NCI-H146 treated with DMSO at 0.1 percent for 48 hours (cell line): ENCODE measurements at regions not wholly inside any gene's neighbourhood (a gene's known extent, or its start where the extent isn't known, plus 50 kb on each side); places are given as distances from the start of the nearest gene placed in this dataset.
"Not testable (repeated sequence)": the region's sequence is repeated elsewhere in the genome, so short reads cannot be mapped to it uniquely, and the experiment has no call there.

Experiments
- DNase-seq: peaks from one replicate; lab custom pipeline; 2025; ENCODE audit not compliant: unreplicated experiment; lab: John Stamatoyannopoulos, UW

DNA sequence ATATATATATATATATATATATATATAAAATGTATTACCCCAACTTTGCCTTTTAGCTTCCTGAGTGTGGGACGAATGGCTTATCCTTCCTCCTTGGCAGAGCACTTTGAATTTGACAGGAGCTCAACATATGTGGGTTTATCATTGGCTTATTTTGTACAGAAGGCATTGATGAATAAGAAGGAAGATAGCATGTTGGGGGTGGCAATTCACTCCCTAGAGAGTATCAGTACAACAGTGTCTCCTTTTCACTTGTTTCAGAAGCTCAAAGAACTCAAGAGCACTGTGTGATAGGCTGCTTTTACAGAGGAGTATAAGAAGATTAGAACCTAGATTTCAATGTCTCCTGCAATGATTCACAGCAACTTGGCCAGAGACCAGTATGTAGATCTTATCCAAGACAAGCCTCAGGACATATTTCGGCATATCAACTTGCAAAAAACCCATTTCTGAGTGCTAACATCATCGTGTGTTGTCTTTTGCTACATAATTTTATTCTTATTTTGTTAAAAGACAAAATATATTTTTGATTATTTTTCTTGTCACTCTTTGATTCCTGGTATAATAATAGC lies 345.8 kb downstream of the SOCS6 start:
- DNase-seq = no peak

DNA sequence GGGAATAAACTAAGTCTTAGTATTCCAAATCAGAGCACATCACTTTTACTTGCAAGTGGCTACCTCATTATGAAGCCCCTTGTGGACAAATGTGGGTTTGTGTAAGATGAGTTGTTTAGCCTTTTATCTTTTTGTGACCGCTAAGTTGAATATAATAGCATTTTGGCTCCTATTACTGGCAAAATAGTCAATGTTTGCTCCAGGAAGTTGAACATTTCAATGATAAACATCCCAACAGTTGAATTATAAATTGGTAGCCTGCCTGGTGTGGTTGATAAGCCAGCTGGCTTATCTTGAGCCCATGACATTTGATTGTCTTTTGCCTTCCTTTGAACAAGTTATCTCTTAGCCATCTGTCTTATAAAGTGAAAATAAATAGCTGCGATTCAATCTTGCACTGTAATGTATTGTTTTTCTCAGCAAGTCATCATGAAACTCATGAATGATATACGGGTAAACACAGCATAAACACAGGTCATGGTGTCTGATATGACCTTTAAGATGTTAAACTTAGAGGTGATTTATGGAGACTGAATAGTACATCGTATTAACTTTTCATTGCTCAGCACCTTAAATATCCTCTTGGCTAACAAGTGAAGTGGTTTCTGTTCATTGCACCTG lies 338.4 kb downstream of the SOCS6 start:
- peak; percentile 69 for DNase-seq

DNA sequence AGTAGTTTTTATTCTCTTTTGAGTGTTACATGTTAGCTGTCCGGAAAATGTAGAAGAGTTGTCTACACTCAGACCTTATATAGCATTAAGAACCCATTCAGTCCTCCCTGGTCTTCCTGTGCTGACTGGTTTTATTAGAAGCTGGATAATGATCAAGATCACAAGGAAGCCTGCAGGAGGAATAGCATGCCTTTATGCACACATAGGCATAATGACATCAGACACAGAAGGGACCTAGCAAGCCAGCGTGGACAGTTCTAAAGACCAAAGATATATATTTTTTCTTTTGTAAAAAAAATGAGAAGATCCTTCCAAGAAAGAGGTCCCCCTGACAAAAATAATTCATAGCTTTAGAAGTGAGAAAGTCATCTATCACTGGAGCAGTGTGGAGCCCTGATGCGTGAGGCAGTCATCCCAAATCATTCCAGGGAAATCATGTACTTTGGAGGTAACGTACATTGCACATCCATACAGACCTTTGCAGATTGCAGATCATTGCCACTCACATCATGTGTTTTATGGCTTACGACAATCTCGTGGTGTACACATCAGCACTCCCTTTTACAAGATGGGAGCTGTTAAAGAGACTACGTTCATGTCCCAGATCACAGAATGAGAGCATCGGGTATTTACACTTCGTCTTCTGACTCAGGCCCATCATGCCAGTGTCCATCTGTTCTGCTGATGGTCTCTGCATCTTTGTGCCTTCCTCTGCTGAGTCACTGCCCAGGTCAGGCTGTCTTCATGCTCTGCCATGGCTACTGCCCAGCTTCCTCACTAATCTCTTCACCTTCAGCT lies 334.0 kb downstream of the SOCS6 start:
- DNase-seq = no peak

DNA sequence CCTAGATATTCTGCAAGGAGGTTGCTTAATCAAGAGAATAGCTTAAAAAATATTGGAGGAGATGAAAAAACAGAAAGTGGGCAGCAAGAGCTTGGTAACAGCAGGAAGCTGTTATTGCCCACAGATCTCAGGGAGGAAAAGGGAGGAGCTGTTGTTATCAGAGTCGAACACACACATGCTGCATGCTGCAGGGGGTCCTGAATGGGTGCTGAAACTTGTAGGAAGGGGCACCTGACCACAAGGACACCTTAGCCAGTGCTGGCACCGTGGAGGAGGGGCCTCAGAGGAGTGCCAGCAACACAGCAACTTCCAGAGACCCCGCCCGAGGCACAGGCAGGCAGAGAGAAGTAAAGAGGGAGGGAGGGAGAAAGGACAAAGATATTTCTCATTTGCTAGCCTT lies 332.9 kb downstream of the SOCS6 start:
- DNase-seq = peak; percentile 66

DNA sequence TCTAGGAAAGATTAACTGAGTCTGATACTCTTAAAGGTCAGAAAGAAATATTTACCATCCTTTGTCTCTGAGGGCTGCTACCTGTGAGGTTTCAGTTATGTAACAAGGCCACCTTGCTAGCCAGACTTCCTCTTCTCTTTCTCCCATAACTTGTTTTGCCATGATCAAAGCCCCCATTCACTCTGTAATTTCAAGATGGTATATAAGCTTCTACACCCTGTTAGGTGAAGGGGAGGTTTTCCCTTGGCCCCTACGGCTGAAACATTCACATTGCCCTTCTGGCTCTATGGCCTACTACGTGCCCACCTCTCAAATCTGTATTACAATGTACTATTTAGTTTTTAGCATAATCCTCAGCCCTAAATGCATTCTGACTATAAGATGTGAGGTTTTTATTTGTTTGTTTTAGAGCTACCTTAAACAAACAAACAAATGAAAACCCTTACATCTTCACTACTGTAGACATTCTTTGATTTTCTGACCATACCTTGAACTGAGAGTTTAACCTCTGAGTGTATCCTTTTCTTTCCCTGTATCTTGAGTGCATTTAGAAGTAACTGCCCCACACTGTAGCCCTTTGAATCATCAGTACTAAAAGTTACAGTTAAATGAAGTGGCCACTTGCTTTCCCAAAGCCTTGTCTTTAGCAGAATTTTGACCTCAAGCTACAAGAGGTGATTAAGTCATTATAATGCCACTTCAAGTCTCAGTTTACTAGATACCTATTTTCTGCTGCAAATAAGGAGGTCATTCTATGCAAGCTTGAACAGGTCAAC lies 332.2 kb downstream of the SOCS6 start:
- DNase-seq = no peak

DNA sequence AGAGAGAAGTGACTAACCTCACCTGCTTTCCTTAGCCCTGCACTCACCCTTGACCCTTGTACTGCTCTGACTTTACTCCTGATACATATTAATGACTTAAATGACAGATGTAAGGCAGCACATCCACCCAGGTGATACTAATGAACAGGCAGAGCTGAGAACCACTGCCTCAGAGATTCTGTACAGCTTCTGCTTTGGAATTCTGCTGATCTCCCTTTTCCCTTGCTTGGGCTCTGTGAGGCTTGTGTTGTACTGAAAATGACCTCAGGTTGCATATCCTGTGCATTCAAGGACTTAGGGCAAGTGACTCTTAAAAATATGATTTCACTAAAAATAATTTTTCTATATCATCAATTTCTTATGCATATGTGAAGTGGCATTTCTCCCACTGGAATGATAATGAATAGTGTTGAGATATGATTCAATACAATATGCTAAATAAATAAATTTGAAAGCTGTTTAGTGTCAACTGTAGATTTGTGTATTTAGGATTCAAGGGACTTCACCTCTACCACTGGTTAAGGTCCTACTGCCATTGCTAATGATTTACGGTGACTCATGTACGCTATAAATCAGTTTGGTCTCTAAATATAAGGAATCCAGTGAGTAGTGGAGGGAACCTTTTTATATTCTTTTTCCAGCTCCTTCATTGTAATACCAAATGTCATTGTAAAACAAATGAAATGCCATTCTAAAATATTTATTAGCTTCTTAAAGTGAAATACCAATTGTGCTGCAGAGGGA lies 328.3 kb downstream of the SOCS6 start:
- DNase-seq = no peak

DNA sequence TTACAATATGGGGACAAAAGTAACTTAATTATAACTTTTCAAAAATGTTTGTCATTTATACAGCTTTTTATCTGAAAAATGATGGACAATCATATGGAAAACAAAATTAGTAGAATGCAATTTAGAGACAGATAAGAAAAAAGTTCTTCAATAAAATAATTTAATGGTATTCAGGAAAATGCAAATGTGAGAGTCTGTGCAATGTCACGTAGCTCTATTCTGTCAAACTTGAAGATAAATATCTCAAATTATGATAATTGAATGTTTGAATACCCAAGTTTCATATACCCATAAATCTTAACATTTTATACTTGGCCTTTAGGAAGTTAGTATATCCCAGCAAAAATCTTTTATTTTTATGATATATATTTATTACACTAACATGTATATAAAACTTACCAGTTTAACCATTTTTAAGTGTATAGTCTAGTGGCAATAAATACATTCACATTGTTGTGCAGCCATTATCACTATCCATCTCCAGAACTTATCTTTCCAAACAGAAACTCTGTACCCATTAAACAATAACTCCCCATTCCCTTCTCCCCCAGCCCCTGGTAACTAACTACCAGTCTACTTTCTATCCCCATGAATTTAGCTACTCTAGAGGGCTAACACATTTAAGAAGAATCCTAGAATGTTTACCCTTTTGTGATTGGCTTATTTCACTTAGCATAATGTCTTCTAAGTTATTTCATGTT lies 311.5 kb downstream of the SOCS6 start:
- no peak for DNase-seq

DNA sequence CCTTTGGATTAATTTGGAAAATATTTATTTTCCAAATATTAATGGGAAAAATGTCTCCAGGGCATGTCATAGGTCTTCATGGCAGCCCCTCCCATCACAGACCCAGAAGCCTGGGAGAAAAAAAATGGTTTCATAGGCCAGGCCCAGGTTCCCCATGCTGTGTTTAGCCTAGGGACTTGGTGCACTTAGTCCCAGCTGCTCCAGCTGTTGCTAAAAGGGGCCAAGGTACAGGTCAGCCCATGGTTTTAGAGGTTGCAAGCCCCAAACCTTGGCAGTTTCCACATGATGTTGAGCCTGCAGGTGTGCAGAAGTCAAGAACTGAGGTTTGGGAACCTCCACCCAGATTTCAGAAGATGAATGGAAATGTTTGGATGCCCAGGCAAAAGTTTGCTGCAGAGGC lies 309.6 kb downstream of the SOCS6 start:
- no peak for DNase-seq

DNA sequence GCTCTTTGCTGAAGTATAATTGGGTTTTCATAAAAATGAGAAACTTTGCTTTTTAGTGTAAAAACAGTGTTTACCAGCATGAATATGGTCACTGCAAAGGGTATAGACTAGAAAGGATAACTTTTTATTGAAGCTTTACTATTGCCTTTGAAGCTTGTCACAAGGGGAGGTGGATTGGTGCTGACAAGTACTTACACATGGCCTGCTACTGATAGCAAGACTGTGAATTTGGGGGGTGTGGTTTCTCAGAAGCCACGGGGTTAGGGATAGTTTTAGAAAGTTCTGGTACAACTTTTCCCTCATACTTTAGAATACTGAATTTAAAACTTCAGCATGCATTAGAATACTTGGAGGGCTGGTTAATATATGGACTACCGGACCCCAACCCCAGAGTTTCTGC lies 294.1 kb downstream of the SOCS6 start:
- DNase-seq = no peak

DNA sequence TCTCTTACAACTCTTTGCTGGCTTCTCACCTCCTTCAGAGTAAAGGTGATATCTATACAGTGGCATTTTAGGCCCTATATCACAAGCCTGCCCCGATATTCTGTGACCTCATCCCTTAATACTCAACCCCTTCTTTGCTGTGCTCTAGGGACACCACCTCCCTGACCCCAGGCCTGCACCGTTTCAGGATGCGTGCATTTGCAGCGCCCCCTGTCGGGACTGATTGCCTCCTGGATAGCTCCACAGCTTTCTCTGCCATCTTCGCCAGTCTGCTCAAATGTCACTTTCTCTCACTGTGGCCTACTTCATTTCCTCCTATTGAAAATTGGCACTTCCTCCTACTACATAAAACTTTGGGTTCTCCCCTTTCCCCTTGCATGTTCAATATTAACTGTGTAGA lies 289.6 kb downstream of the SOCS6 start:
- no peak for DNase-seq

DNA sequence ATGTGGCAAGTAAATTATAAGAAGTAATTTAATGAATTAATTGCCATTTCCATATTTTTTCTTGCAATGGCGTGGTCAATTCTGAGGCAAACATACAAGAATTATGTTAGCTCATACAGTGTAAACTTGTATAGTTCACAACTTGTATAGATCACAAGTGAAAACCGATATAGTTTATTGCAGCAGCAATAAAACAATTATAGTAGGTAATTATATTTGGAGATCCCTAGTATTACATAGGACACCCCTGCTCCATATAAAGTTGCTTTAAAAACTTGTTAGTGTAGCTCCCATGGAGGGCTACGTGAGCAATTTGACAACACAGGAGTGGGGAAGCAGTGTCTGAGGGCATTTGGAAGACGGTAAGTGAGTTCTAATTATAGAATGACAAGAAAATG lies 288.2 kb downstream of the SOCS6 start:
- DNase-seq = no peak

DNA sequence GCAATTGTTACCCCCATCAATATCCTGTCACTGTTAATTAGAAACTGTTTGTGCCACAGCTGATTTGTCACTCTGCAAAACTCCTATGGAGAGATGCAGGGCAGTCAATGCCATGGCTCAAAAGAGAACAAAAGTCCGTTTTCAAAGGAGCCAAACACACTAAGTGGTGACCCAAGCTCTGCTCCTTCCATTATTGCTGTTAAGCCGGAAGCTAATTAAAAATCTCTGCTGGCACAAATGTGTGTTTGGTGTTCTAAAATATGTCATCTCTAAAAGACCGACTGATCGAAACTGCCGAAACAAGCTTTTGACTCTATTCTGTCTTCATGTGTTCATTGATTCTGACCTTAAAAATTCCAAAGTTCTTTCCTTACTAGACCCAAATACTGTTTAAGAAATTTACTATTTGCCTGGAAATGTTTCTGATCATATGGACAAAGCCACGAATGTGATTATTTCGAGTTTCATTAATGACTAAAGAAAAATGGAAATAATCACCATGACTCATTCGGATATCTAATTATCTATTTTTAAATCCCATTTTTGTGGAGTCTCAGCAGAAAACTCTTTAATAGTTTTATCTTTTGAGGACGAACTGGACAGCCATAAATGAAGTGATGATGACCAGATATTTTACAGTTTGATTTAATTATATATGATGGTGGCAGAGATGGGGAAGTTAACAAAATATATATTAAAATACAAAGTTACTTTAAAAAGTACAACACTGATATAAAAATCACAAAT lies 287.6 kb downstream of the SOCS6 start:
- DNase-seq = no peak

DNA sequence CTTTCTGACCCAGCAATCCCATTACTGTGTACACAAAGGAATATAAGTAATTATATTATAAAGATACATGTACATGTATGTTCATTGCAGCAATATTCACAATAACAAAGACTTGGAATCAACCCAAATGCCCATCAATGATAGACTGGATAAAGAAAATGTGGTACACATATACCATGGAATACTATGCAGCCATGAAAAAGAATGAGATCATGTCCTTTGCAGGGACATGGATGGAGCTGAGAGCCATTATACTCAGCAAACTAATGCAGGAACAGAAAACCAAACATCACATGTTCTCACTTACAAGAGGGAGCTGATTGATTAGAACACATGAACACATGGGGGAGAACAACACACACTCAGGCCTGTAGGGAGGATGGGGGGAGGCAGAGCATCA lies 286.1 kb downstream of the SOCS6 start:
- not testable (repeated sequence) for DNase-seq

DNA sequence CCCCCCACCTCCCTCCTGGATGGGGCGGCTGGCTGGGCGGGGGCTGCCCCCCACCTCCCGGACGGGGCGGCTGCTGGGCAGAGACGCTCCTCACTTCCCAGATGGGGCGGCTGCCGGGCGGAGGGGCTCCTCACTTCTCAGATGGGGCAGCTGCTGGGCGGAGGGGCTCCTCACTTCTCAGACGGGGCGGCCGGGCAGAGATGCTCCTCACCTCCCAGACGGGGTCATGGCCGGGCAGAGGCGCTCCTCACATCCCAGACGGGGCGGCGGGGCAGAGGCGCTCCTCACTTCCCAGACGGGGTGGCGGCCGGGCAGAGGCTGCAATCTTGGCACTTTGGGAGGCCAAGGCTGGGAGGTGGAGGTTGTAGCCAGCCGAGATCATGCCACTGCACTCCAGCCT lies 280.8 kb downstream of the SOCS6 start:
- not testable (repeated sequence) for DNase-seq

DNA sequence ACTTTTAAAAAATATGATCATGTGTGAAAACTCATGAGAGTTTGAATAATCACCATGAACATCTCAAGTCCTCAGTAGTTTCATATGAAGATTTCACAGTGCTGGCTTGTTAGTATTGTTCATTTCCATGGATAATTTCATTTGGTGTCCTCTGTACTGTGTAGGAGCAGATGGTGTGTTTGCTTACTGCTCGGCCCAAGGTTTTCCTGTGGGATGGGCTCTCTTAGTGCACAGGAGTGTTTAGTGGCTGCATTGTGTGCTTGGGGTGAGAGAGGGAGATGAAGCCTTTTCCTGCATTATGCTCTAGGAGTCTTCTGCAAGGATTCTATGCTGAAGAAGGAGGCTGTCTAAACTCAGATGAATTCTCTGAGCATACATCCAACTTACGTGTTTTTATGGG lies 270.6 kb downstream of the SOCS6 start:
- peak; percentile 23 for DNase-seq

DNA sequence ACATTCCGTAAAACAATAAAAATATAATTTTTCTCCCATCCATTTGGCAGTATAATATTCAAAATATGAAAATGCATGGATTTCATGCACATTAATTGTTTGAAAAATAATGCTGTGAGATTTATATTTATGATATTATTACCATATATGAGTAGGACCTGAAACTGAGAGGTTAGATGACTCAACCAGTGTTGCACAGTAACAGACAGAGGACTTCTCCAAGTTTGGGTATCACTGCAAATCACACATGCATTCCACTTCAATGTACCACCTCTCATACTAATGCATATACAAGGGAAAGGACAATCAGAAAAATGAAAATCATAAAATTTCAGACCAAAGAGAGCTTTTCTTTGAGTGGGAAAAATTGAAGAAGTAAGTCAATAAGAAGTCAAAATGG lies 269.5 kb downstream of the SOCS6 start:
- DNase-seq = no peak

DNA sequence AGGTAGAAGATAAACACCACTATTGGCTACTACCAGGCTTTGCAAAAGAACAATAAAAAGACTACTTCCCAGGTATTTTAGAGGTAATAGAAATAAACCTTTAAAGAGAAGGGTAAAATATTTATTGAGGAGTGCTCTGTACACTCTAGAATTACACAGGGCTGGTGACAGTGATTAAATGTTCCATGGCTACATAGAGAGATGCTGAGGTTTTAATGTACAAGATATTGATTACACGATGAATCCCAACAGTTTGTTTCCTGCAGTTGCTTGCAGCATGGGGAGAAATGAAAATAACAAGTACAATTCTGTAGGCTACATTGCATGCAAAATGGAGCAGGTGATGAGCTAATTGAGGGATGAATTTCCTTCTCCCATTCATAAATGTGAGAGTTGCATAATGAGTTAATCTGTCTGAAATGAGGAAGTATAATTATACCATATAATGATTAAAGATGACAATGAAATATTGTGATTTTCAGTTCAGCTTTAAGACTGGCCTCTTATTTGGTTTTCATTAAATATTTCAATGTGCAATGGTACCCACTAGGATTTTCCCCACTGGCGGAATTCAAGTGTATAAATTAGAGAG lies 266.1 kb downstream of the SOCS6 start:
- peak; percentile 95 for DNase-seq

DNA sequence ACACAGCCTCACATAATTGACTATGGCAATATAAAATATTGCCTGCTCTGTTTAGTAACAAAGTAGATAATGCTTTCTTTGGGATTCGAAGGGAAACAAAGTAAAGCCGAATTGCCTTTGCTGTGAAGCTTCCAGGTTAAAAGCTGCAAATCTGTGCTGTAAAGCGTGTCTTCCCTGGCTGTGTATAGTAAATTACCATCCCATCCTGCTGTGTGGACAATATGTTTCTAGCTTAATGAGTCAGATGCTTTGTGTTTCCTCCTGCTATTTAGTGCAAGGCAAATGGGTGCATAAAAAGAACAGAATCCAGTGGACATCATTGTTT lies 265.1 kb downstream of the SOCS6 start:
- peak; percentile 88 for DNase-seq

DNA sequence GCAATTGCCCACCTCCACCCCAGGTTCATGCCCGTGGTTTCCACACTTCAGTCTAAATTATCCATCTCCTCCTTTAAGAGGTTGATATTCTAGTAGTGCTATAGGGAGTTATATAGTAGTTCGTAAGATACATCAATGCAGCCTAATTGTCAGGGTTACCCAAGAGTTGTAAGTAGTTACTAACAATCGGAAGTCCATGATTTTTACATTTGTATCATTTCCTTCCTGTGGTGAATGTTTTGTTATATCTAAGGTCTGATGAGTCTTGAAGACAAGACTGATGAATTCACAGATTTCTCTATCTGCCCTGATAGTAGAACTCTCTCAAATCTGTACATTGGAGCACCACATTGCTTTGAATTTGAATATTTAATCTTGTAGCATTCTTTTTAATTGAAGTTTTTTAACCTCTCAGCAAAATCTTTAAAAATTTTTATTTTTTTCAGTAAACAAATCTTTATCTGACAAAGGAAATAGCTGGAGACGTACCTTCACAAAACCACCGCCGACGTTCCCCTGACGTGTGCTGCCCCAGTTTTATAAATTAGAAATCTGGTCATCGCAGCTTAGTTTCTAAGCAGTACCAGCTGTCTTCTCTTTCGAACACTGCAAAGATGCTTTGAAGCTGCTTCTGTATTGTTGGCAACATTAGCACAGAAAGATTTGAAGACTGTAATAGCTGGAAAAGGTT lies 264.5 kb downstream of the SOCS6 start:
- DNase-seq = no peak
